ENCODE measurements at regions not wholly inside any gene's neighbourhood (a gene's known extent, or its start where the extent isn't known, plus 50 kb on each side); places are given as distances from the start of the nearest gene placed in this dataset.

DNA sequence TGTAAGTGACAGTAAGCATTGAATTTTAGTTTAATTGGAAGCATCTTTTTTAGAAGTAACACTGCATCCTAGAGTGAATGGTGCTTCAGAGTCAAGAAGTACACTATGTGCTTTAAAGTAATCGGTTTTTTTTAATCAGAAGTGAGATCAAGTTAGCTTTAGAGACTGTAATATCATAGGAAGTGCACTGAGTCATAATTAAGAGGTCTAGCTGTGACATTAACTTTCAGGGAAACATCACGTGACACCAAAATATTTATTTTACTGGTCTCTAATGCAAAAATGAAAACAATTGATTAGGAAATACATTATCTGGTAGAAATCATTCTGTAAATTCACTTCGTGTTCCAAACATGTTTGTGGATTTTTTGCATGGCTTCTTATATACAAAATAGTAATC, 55.3 kb upstream of the KYNU start:
- TF ChIP-seq, protein P1, sequence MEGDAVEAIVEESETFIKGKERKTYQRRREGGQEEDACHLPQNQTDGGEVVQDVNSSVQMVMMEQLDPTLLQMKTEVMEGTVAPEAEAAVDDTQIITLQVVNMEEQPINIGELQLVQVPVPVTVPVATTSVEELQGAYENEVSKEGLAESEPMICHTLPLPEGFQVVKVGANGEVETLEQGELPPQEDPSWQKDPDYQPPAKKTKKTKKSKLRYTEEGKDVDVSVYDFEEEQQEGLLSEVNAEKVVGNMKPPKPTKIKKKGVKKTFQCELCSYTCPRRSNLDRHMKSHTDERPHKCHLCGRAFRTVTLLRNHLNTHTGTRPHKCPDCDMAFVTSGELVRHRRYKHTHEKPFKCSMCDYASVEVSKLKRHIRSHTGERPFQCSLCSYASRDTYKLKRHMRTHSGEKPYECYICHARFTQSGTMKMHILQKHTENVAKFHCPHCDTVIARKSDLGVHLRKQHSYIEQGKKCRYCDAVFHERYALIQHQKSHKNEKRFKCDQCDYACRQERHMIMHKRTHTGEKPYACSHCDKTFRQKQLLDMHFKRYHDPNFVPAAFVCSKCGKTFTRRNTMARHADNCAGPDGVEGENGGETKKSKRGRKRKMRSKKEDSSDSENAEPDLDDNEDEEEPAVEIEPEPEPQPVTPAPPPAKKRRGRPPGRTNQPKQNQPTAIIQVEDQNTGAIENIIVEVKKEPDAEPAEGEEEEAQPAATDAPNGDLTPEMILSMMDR (IDR thresholded peaks at IDR 0.05): no peak
- TF ChIP-seq, protein P2, sequence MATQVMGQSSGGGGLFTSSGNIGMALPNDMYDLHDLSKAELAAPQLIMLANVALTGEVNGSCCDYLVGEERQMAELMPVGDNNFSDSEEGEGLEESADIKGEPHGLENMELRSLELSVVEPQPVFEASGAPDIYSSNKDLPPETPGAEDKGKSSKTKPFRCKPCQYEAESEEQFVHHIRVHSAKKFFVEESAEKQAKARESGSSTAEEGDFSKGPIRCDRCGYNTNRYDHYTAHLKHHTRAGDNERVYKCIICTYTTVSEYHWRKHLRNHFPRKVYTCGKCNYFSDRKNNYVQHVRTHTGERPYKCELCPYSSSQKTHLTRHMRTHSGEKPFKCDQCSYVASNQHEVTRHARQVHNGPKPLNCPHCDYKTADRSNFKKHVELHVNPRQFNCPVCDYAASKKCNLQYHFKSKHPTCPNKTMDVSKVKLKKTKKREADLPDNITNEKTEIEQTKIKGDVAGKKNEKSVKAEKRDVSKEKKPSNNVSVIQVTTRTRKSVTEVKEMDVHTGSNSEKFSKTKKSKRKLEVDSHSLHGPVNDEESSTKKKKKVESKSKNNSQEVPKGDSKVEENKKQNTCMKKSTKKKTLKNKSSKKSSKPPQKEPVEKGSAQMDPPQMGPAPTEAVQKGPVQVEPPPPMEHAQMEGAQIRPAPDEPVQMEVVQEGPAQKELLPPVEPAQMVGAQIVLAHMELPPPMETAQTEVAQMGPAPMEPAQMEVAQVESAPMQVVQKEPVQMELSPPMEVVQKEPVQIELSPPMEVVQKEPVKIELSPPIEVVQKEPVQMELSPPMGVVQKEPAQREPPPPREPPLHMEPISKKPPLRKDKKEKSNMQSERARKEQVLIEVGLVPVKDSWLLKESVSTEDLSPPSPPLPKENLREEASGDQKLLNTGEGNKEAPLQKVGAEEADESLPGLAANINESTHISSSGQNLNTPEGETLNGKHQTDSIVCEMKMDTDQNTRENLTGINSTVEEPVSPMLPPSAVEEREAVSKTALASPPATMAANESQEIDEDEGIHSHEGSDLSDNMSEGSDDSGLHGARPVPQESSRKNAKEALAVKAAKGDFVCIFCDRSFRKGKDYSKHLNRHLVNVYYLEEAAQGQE (IDR thresholded peaks at IDR 0.05; ENCODE audit: insufficient read depth in 1 of 2, low read depth in 2 of 2, low read length in 1 of 2): no peak
- TF ChIP-seq POLR2AphosphoS5 (IDR thresholded peaks at IDR 0.05; ENCODE audit: low read depth, low read length) (no peak), TCF7L2 (IDR thresholded peaks at IDR 0.05; ENCODE audit: low read depth, low read length) (no peak)
